ENCODE measurements at regions not wholly inside any gene's neighbourhood (a gene's known extent, or its start where the extent isn't known, plus 50 kb on each side); places are given as distances from the start of the nearest gene placed in this dataset.

GRCh38 chr10:8402576-8402975 is 348.1 kb downstream of the GATA3 start:
- TF ChIP-seq, protein P1, sequence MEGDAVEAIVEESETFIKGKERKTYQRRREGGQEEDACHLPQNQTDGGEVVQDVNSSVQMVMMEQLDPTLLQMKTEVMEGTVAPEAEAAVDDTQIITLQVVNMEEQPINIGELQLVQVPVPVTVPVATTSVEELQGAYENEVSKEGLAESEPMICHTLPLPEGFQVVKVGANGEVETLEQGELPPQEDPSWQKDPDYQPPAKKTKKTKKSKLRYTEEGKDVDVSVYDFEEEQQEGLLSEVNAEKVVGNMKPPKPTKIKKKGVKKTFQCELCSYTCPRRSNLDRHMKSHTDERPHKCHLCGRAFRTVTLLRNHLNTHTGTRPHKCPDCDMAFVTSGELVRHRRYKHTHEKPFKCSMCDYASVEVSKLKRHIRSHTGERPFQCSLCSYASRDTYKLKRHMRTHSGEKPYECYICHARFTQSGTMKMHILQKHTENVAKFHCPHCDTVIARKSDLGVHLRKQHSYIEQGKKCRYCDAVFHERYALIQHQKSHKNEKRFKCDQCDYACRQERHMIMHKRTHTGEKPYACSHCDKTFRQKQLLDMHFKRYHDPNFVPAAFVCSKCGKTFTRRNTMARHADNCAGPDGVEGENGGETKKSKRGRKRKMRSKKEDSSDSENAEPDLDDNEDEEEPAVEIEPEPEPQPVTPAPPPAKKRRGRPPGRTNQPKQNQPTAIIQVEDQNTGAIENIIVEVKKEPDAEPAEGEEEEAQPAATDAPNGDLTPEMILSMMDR (IDR thresholded peaks at IDR 0.05; ENCODE audit: low read depth, low read length) = no peak
- DNase-seq (ENCODE audit: low read depth in 2 of 2) = peak in 1 of 2 donors; percentile 34
- H3K4me3 ChIP-seq (replicated peaks in 1 of 2; ENCODE audit: low read depth in 2 of 2, low read length in 2 of 2) = no peak overlapping the region

- DNase-seq (ENCODE audit: low read depth in 2 of 2) = no peak
- TF ChIP-seq, protein P1 (IDR thresholded peaks at IDR 0.05; ENCODE audit: low read depth, low read length) = peak; percentile 1
- H3K4me3 ChIP-seq (replicated peaks in 1 of 2; ENCODE audit: low read depth in 2 of 2, low read length in 2 of 2) = no peak overlapping the region
Observed at GRCh38 chr10:8403711-8404371, 349.4 kb downstream of the GATA3 start.

GRCh38 chr10:8404721-8405120 is 350.2 kb downstream of the GATA3 start:
- TF ChIP-seq, protein P1 (IDR thresholded peaks at IDR 0.05; ENCODE audit: low read depth, low read length) = no peak
- no peak for DNase-seq (ENCODE audit: low read depth in 2 of 2)
- no peak overlapping the region for H3K4me3 ChIP-seq (replicated peaks in 1 of 2; ENCODE audit: low read depth in 2 of 2, low read length in 2 of 2)

DNA sequence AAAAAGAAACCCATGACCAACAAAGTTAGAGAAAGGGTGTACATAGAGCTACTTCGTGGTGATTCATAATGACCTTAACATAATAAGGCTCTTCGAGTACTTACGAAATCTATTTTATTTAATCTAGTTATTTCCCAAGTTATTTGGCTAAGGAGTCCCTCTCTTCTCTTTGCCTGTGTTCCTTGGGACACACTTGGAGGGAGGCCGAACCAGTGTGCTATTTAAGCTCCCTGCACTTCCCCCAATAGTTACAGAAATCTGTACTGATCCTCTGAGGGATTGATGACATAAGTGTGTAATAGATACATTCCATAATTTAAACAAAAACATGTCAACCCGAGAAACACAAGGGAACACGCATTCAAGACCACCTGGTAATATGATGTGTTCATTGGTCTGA is 351.1 kb downstream of the GATA3 start:
- H3K4me3 ChIP-seq (replicated peaks in 1 of 2; ENCODE audit: low read depth in 2 of 2, low read length in 2 of 2) = no peak overlapping the region
- TF ChIP-seq, protein P1 (IDR thresholded peaks at IDR 0.05; ENCODE audit: low read depth, low read length) = no peak
- DNase-seq (ENCODE audit: low read depth in 2 of 2) = peak in 1 of 2 donors; percentile 36

DNA sequence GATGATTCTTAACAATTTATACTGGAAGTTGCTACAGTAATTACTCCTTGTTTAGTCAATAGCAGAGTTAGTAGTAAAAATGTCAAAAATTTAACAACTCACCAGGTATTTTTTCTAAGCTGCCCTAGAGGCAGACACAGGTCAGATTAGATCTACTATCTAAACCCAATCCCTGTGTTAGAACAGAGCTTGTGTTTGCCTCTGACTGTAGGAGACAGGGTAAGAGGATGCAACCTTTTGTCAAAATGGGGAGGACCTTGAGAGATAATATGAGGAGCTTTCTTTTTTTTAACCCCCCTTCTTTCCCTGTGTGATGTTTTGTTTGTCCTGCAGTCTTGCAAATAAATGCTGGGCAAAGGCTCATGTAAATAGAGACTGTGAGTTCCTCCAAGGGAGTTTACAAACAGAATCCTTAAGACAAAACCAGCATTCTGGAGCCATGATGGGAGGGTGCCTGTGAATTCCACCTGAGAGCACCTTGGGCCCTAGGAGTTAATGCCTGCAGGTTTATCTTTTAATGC is 353.1 kb downstream of the GATA3 start:
- TF ChIP-seq, protein P1 (IDR thresholded peaks at IDR 0.05; ENCODE audit: low read depth, low read length) = no peak
- DNase-seq (ENCODE audit: low read depth in 2 of 2) = no peak
- H3K4me3 ChIP-seq (replicated peaks in 1 of 2; ENCODE audit: low read depth in 2 of 2, low read length in 2 of 2) = no peak overlapping the region

- DNase-seq (ENCODE audit: low read depth in 2 of 2) = no peak
- TF ChIP-seq, protein P1 (IDR thresholded peaks at IDR 0.05; ENCODE audit: low read depth, low read length) = no peak
- H3K4me3 ChIP-seq (replicated peaks in 1 of 2; ENCODE audit: low read depth in 2 of 2, low read length in 2 of 2) = no peak overlapping the region
Observed at GRCh38 chr10:8410506-8410905, 356.0 kb downstream of the GATA3 start.
